Keratinocyte (primary cell): ENCODE measurements at regions not wholly inside any gene's neighbourhood (a gene's known extent, or its start where the extent isn't known, plus 50 kb on each side); places are given as distances from the start of the nearest gene placed in this dataset.

Experiments
- DNase-seq: peaks from one replicate; pipeline ENCODE4 v3.0.0-alpha.2; 2011; ENCODE audit warnings: low read depth, missing footprints, low spot score
- FAIRE-seq: peaks from 2 replicates; lab custom pipeline; 2011; peaks lifted over from hg19 to GRCh38; lab: Jason Lieb, UNC
- H2AFZ ChIP-seq: 2 replicates; pipeline ENCODE4 v1.6.0; 2012; ENCODE audit warnings: low read length, control low read depth, inconsistent platforms; ENCODE audit not compliant: control insufficient read depth
- H3K27ac ChIP-seq: 2 replicates; pipeline ENCODE4 v1.5.1; 2011; ENCODE audit warnings: low read length; ENCODE audit not compliant: control insufficient read depth, insufficient read depth
- H3K27me3 ChIP-seq: 3 replicates; pipeline ENCODE4 v1.6.0; 2011; ENCODE audit warnings: low read length; ENCODE audit not compliant: control insufficient read depth, insufficient read depth; ENCODE audit errors: extremely low read depth
- H3K36me3 ChIP-seq, 2 experiments: 2 replicates in 1 of 2; 3 replicates in 1 of 2; pipeline ENCODE4 v1.5.1; 2011; ENCODE audit warnings: low read length in 2 of 2, mild to moderate bottlenecking in 1 of 2; ENCODE audit not compliant: control insufficient read depth in 2 of 2, insufficient read depth in 2 of 2; ENCODE audit errors: extremely low read depth in 1 of 2
- H3K4me1 ChIP-seq: 3 replicates; pipeline ENCODE4 v1.5.1; 2011; ENCODE audit warnings: low read length; ENCODE audit not compliant: control insufficient read depth, insufficient read depth; ENCODE audit errors: extremely low read depth
- H3K4me2 ChIP-seq: 3 replicates; pipeline ENCODE4 v1.6.0; 2011; ENCODE audit warnings: low read depth, low read length; ENCODE audit not compliant: control insufficient read depth, insufficient read depth; ENCODE audit errors: extremely low read depth
- H3K4me3 ChIP-seq, 3 experiments: fragments of 200-600 bp in 1 of 3; sonication (generic) in 1 of 3; 2 replicates in 2 of 3; 3 replicates in 1 of 3; pipeline ENCODE4 v1.5.1; 2011 to 2016; ENCODE audit warnings: low read length in 3 of 3, mild to moderate bottlenecking in 3 of 3, control low read depth in 2 of 3, inconsistent platforms in 1 of 3, low read depth in 1 of 3, mixed read lengths in 1 of 3, mixed run types in 1 of 3, moderate library complexity in 1 of 3; ENCODE audit not compliant: control insufficient read depth in 2 of 3, insufficient read depth in 2 of 3; ENCODE audit errors: extremely low read depth in 1 of 3
- H3K79me2 ChIP-seq: 2 replicates; pipeline ENCODE4 v1.6.0; 2012; ENCODE audit warnings: low read length; ENCODE audit not compliant: control insufficient read depth, insufficient read depth
- H3K9ac ChIP-seq: 3 replicates; pipeline ENCODE4 v1.6.0; 2011; ENCODE audit warnings: low read length; ENCODE audit not compliant: control insufficient read depth, insufficient read depth; ENCODE audit errors: extremely low read depth
- H3K9me1 ChIP-seq: 3 replicates; pipeline ENCODE4 v1.6.0; 2011; ENCODE audit warnings: low read length; ENCODE audit not compliant: control insufficient read depth, insufficient read depth; ENCODE audit errors: extremely low read depth
- H3K9me3 ChIP-seq: 2 replicates; pipeline ENCODE4 v1.5.1; 2012; ENCODE audit warnings: low read depth, low read length; ENCODE audit not compliant: control insufficient read depth
- H4K20me1 ChIP-seq: 3 replicates; pipeline ENCODE4 v1.6.0; 2011; ENCODE audit warnings: low read length; ENCODE audit not compliant: control insufficient read depth, insufficient read depth; ENCODE audit errors: extremely low read depth
- EZH2 ChIP-seq: IDR thresholded peaks from one replicate; pipeline ENCODE4 v1.6.1; 2012; ENCODE audit warnings: inconsistent platforms, mild to moderate bottlenecking, low read length, moderate library complexity
- dilution Hi-C: fragments of 300-500 bp; cut with MboI; formaldehyde crosslinking; loops from one replicate; pipeline ENCODE4 v1.7.0; 2020; ENCODE audit warnings: low sequenced_read_pairs; ENCODE audit not compliant: extremely low pct_ligation_motif_present
- TF ChIP-seq, protein P1 (sequence below), 3 experiments: IDR thresholded peaks in 1 of 3; conservative IDR thresholded peaks in 1 of 3; optimal IDR thresholded peaks in 1 of 3; 2 replicates in 2 of 3; 3 replicates in 1 of 3; pipeline versions ENCODE3 to v1.5.1; 2011; ENCODE audit warnings: low read length in 3 of 3, mild to moderate bottlenecking in 3 of 3, moderate library complexity in 2 of 3, control low read depth in 1 of 3, inconsistent platforms in 1 of 3; ENCODE audit not compliant: insufficient read depth in 2 of 3; ENCODE audit errors: extremely low read depth in 1 of 3

DNA sequence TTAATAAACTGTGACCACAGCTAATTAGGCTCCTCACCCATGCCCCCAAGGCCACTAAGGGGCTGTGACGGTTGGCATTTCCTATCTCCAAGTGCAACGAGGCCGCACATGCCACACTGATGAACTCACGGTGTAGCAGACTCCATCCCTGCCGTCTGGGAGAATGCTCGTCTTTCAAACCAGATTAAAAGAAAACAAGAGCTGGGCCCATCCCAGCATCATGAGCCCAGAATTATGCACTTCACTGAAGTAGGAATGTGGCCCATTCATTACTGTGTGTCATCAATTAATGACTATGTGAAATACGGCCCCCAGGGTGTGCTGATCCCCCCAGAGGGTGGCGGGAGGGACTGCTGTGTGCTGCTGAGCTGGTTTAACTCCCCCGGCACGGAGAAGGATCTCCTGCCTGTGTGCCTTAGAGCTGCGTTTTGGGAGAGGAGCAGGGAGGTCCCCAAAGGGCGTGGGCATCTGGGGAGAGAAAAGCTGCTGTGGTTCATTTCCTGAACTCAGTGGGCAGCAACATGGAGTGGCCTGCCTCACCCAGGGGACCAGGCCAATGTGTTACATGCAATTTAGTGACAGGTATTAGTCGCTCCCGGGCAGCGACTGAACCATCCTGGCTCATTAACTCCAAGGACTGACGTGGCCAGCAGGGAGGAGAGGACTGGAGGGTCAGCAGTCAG is 194.5 kb downstream of the FOXL1 start:
- H4K20me1 ChIP-seq = no peaks in the 10 kb centered on the region
- no peaks in the 10 kb centered on the region for H3K9me1 ChIP-seq
- FAIRE-seq (no peak), DNase-seq (no peak)
- no peaks in the 10 kb centered on the region for H3K79me2 ChIP-seq
- dilution Hi-C loops = no loop called here
- no peak for TF ChIP-seq EZH2
- TF ChIP-seq, protein P1, sequence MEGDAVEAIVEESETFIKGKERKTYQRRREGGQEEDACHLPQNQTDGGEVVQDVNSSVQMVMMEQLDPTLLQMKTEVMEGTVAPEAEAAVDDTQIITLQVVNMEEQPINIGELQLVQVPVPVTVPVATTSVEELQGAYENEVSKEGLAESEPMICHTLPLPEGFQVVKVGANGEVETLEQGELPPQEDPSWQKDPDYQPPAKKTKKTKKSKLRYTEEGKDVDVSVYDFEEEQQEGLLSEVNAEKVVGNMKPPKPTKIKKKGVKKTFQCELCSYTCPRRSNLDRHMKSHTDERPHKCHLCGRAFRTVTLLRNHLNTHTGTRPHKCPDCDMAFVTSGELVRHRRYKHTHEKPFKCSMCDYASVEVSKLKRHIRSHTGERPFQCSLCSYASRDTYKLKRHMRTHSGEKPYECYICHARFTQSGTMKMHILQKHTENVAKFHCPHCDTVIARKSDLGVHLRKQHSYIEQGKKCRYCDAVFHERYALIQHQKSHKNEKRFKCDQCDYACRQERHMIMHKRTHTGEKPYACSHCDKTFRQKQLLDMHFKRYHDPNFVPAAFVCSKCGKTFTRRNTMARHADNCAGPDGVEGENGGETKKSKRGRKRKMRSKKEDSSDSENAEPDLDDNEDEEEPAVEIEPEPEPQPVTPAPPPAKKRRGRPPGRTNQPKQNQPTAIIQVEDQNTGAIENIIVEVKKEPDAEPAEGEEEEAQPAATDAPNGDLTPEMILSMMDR (optimal IDR thresholded peaks at IDR 0.05 in 1 of 3, IDR thresholded peaks at IDR 0.05 in 1 of 3, conservative IDR thresholded peaks at IDR 0.05 in 1 of 3; ENCODE audit: extremely low read depth in 1 of 3, insufficient read depth in 2 of 3, low read length in 3 of 3) = no peak
- peaks cover 20% of the 10 kb centered on the region for H3K27me3 ChIP-seq
- peaks cover 7% of the 10 kb centered on the region for H3K4me1 ChIP-seq
- H2AFZ ChIP-seq = no peak overlapping the region
- no peak overlapping the region for H3K4me3 ChIP-seq
- no peaks in the 10 kb centered on the region for H3K9me3 ChIP-seq
- no peaks in the 10 kb centered on the region for H3K36me3 ChIP-seq
- H3K27ac ChIP-seq = no peak overlapping the region
- no peak overlapping the region for H3K4me2 ChIP-seq
- H3K9ac ChIP-seq = no peak overlapping the region

DNA sequence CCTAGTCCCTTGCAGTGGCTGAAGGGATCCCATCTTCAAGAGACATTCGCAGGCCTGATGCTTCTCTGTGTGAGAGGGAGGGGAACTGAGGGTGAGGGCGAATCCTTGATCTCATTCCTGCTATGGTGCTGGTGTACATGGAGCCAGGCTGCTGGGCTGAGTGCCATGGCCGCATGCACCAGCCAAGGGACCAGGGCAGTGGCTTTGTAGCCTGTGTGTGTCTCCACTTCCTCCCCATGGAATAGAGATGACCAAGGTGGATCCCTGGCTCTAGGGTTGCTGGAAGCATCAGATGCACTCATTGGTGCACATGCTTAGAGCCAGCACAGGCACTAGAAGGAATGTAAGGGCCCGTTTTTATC is 195.0 kb downstream of the FOXL1 start:
- no peak for TF ChIP-seq EZH2
- TF ChIP-seq, protein P1 (optimal IDR thresholded peaks at IDR 0.05 in 1 of 3, IDR thresholded peaks at IDR 0.05 in 1 of 3, conservative IDR thresholded peaks at IDR 0.05 in 1 of 3; ENCODE audit: extremely low read depth in 1 of 3, insufficient read depth in 2 of 3, low read length in 3 of 3) = no peak
- H3K9me1 ChIP-seq = no peaks in the 10 kb centered on the region
- H3K9me3 ChIP-seq = no peaks in the 10 kb centered on the region
- H3K36me3 ChIP-seq = no peaks in the 10 kb centered on the region
- no peak overlapping the region for H3K4me3 ChIP-seq
- no peak overlapping the region for H3K4me2 ChIP-seq
- H3K79me2 ChIP-seq = no peaks in the 10 kb centered on the region
- no peaks in the 10 kb centered on the region for H4K20me1 ChIP-seq
- H3K27ac ChIP-seq = no peak overlapping the region
- H3K27me3 ChIP-seq = peaks cover 21% of the 10 kb centered on the region
- peaks cover 7% of the 10 kb centered on the region for H3K4me1 ChIP-seq
- FAIRE-seq = no peak
- H3K9ac ChIP-seq = no peak overlapping the region
- dilution Hi-C loops = no loop called here
- DNase-seq = no peak
- no peak overlapping the region for H2AFZ ChIP-seq
